GM18951 (cell line): ENCODE measurements at regions not wholly inside any gene's neighbourhood (a gene's known extent, or its start where the extent isn't known, plus 50 kb on each side); places are given as distances from the start of the nearest gene placed in this dataset.

Experiments used
- POLR2A ChIP-seq: IDR thresholded peaks from 4 replicates; pipeline ENCODE4 v1.6.1; 2011; ENCODE audit warnings: mild to moderate bottlenecking; ENCODE audit not compliant: insufficient read length, insufficient read depth; ENCODE audit errors: extremely low read depth
- in situ Hi-C: fragments of 300-500 bp; cut with MboI; formaldehyde crosslinking; loops from one replicate; pipeline ENCODE4 v1.12.0; 2022; ENCODE audit warnings: low sequenced_read_pairs, mixed read lengths, inconsistent platforms; ENCODE audit not compliant: unreplicated experiment

GRCh38 chr1:79617777-79618176, 611.2 kb upstream of the ADGRL4 start:
- no peak for TF ChIP-seq POLR2A
- in situ Hi-C loops, result no loop called here

DNA sequence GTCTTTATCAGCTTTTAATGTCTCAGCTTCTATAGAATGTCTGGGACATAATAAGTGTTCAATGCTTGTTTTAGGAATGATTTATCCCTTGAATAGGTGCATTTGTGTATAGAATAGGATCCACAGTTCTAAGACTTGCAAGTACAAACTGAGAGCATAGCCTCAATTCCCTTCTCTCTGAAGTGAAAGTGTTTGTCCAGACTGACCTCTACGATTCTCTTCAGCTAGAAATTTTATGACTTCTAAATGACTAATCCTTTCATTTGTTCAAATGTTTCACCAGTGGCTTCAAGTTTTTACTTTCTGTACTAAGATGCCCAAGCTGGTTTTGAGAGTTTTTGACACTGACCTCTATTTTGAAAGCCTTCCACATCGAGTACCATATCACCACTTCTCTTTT, 608.2 kb upstream of the ADGRL4 start:
- no peak for TF ChIP-seq POLR2A
- in situ Hi-C loops, result no loop called here

GRCh38 chr1:79614106-79614505, 607.6 kb upstream of the ADGRL4 start:
- in situ Hi-C loops, result no loop called here
- TF ChIP-seq POLR2A, result no peak

DNA sequence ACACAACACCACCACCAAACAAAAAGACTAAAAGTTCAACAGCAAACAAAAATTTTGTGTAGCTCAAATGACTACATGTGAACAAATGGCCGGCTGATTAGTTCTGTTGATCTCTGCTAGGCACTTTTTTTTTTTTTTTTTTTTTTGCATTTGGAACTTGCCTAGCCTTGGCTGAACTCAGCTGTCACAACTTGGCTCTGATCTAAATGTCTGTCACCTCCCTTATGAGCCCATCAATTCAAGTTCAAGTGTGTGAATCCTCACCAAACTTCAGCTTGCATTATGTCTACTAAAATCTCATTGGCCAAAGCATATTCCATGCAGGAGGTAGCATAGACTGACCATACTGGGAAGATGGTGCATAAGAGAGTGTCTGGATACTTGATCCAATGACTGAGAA, 606.5 kb upstream of the ADGRL4 start:
- in situ Hi-C loops, result no loop called here
- TF ChIP-seq POLR2A, result no peak

GRCh38 chr1:79604490-79605198, 598.1 kb upstream of the ADGRL4 start:
- no peak for TF ChIP-seq POLR2A
- in situ Hi-C loops, result no loop called here

DNA sequence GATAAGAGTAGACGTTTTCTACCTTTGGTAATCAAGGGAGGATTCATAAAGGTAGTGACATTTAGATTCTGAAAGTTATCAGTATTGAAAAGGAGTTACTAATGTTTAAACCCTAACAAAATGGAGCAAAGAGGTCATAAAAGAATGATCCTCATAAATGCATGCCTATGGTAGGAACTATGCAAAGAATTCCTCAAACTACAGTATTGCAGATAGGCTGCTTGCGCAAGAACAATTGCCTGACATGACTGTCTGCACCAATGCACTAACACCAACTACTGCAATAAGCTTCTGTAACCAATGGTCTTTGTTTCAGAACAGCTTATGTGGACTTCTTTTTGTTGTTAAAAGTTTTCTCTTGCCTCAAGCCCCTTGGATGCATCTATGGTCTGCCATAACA, 597.3 kb upstream of the ADGRL4 start:
- in situ Hi-C loops, result no loop called here
- TF ChIP-seq POLR2A, result no peak

DNA sequence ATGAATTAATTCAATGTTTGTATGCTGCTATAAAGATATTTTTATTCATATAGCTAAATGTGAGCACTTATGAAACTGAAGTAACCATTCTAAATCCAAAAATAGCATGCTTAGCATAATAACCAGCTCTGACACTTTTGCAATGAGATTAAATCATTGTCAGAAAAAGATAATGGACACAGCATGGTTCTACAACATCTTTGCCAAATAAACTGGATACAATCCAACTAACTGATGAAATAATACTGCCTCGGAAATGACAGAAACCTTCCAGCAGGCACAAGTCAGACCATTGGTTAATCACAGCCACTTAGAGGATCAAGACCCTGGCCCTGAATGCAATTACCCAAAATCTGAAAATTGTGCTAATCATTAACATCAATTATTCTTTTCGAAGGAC, 592.7 kb upstream of the ADGRL4 start:
- no peak for TF ChIP-seq POLR2A

DNA sequence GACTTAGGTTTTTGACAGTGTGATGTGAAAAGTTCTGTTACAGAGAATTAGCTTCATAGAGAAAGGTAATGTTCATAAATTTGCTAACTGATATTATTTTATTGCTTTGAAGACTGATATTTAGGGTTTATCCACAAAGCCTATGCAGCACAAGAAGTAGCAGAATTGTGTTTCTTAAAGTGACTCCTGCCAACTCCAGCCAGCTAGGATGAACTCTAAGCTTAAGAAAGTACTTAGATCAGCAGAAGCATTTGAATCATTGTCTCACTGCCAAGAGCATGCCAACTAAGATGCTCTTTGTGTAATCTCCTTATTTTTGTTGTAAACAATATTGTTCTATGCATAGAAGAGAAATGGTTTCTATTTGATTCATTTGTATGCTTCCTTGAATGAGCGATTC, 589.4 kb upstream of the ADGRL4 start:
- TF ChIP-seq POLR2A, result no peak
- in situ Hi-C loops, result no loop called here

More for the DNA sequence above, 592.7 kb upstream of the ADGRL4 start:
- in situ Hi-C loops, result no loop called here

- no peak for TF ChIP-seq POLR2A
- in situ Hi-C loops, result no loop called here
These were observed 587.7 kb upstream of the ADGRL4 start for GRCh38 chr1:79594121-79594698.

- no peak for TF ChIP-seq POLR2A
- in situ Hi-C loops, result no loop called here
These were observed 586.2 kb upstream of the ADGRL4 start for GRCh38 chr1:79592707-79593106.

- TF ChIP-seq POLR2A, result no peak
- in situ Hi-C loops, result no loop called here
These were observed 582.2 kb upstream of the ADGRL4 start for GRCh38 chr1:79588719-79589118.

DNA sequence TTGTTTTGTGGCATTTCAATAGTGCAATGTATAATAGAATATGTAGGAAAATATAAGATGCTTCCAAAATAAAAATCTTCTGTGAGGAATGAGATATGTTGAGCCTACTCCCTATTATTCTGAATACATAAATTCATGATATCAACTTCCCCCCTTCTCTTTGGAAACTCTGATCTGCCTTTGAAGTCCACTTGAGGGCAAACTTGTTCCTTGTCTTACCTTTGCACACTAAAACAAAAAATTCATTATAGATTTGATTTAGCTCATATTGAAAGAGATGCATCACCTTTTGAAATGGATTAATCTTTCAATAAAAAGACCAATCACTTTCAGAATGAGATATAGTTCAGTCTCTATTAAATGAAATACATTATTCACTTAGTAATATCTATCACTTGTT, 580.7 kb upstream of the ADGRL4 start:
- in situ Hi-C loops, result no loop called here
- no peak for TF ChIP-seq POLR2A

DNA sequence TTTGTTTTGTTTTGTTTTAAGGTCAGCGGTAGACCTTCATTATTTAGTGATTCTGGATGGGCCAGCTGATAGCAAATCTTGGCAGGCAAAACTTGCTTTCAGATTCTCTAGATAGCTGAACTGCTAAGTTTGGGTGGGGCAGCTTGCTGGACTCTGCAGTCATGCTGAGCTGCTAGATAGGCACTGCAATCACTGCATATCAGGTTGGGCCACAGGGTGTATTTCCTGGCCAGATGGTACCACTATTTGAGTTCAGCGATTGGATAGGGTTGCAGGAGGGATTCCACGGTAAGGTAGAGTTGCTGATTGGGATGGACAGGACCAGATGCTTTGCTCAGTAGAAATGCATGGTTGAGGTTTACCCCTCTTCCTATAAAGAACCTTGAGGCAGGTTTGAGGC, 579.3 kb upstream of the ADGRL4 start:
- in situ Hi-C loops, result no loop called here
- no peak for TF ChIP-seq POLR2A

DNA sequence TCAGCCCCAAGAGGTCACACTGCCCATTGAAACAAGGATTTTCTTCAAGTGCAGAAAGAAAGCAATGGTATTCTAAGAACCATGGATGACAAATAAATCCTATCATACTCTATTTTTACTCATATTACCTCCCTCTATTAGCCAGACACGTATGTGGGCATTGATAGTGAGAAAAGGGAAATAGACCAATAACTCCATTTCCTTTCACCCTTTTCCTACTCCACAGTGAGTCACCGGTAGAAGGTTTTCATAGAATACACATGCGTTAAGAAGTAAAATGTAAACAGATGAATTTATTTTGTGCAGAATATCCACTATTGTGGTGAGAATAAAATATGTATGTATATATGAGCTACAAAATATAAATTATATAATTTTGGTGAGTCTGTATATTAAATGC, 568.9 kb upstream of the ADGRL4 start:
- in situ Hi-C loops, result no loop called here
- TF ChIP-seq POLR2A, result no peak

GRCh38 chr1:79568411-79568810, 561.9 kb upstream of the ADGRL4 start:
- in situ Hi-C loops, result no loop called here
- no peak for TF ChIP-seq POLR2A

DNA sequence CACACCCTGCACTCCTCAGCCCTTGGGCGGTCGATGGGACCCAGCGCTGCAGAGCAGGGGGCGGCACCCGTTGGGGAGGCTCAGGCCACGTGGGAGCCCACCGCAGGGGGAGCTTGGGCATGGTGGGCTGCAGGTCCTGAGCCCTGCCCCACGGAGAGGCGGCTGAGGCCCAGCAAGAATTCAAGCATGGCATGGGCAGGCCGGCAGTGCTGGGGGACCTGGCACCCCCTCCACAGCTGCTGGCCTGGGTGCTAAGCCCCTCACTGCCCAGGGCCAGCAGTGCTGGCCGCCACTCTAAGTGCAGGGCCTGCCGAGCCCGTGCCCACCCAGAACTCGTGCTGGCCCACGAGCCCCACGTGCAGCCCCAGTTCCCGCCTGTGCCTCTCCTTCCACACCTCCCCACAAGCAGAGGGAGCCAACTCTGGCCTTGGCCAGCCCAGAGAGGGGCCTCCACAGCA, 555.0 kb upstream of the ADGRL4 start:
- in situ Hi-C loops, result no loop called here
- no peak for TF ChIP-seq POLR2A
